ENCODE measurements at regions not wholly inside any gene's neighbourhood (a gene's known extent, or its start where the extent isn't known, plus 50 kb on each side); places are given as distances from the start of the nearest gene placed in this dataset.
A peak's percentile ranks its signal among the peaks of the same experiment; 100 is the strongest.

DNA sequence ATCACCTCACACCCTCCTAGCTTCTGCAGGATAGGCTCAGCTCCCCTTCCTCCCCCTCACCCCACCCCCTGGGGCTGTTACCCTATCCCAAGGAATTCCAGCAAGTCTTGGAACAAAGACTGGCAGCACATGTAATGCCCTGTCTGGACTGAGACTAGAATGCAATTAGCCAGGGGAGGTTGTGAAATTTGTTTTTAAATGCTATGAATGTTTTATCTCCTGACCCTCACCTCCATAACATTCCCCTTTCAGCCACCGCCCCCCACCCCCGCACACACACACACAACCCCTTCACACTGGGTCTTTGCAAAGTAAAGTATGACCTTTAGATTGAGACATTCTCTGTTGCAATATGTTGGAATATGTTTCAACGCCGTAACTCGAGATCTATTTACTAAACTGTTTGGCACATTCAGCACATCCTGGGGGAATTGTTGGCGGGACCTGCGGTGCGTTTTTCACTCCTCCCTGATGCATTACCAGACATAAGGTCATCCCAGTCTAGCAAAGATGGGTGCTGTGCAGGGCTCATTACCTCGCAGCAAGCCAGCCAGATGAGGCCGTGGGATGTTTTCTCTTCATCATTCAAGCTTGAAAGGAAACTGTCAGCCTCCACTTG is 290.7 kb upstream of the SLC14A2 start:
- H3K27ac ChIP-seq (ENCODE audit: poor library complexity, severe bottlenecking): peak overlapping the region; percentile 52
- no peaks in the 10 kb centered on the region for H3K27me3 ChIP-seq (ENCODE audit: insufficient read depth, poor library complexity, severe bottlenecking)
- no peaks in the 10 kb centered on the region for H3K9me3 ChIP-seq (ENCODE audit: severe bottlenecking)
- DNase-seq (ENCODE audit: low spot score): no peak
- peaks cover 22% of the 10 kb centered on the region for H3K4me1 ChIP-seq (ENCODE audit: insufficient read depth, poor library complexity, severe bottlenecking)
- no peak overlapping the region for H3K4me3 ChIP-seq (ENCODE audit: severe bottlenecking)
- H3K36me3 ChIP-seq (ENCODE audit: low read depth): no peaks in the 10 kb centered on the region
- ATAC-seq (ENCODE audit: low read depth): peak; percentile 91
- TF ChIP-seq CTCF (IDR thresholded peaks at IDR 0.05; ENCODE audit: poor library complexity, severe bottlenecking): no peak

DNA sequence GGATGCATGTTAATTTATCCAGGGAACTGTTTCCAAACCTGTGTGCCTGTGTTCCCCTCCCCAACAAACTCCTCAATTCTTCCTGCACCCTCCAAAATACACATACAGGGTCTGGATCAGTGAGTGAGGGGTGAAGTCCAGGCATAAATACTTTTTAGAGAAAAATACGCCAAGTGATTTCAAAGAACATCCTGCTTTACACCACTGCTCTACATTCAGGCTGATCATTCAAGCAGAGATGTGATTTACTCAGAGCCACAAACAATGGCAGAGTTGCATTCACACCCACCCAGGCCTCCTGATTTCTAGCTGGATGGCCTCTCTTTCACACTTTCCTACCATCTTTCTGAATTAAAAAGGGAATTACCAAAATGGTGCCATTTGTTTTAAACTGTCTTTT is 289.5 kb upstream of the SLC14A2 start:
- ATAC-seq (ENCODE audit: low read depth) (no peak), DNase-seq (ENCODE audit: low spot score) (no peak)
- H3K4me3 ChIP-seq (ENCODE audit: severe bottlenecking): no peak overlapping the region
- no peaks in the 10 kb centered on the region for H3K9me3 ChIP-seq (ENCODE audit: severe bottlenecking)
- H3K4me1 ChIP-seq (ENCODE audit: insufficient read depth, poor library complexity, severe bottlenecking): peaks cover 22% of the 10 kb centered on the region
- TF ChIP-seq CTCF (IDR thresholded peaks at IDR 0.05; ENCODE audit: poor library complexity, severe bottlenecking): no peak
- H3K27me3 ChIP-seq (ENCODE audit: insufficient read depth, poor library complexity, severe bottlenecking): no peaks in the 10 kb centered on the region
- no peak overlapping the region for H3K27ac ChIP-seq (ENCODE audit: poor library complexity, severe bottlenecking)
- no peaks in the 10 kb centered on the region for H3K36me3 ChIP-seq (ENCODE audit: low read depth)

- H3K4me3 ChIP-seq (ENCODE audit: severe bottlenecking): no peak overlapping the region
- TF ChIP-seq CTCF (IDR thresholded peaks at IDR 0.05; ENCODE audit: poor library complexity, severe bottlenecking): no peak
- no peak overlapping the region for H3K27ac ChIP-seq (ENCODE audit: poor library complexity, severe bottlenecking)
- H3K36me3 ChIP-seq (ENCODE audit: low read depth): no peaks in the 10 kb centered on the region
- no peak for DNase-seq (ENCODE audit: low spot score)
- H3K4me1 ChIP-seq (ENCODE audit: insufficient read depth, poor library complexity, severe bottlenecking): peaks cover 22% of the 10 kb centered on the region
- no peaks in the 10 kb centered on the region for H3K9me3 ChIP-seq (ENCODE audit: severe bottlenecking)
- ATAC-seq (ENCODE audit: low read depth): no peak
- H3K27me3 ChIP-seq (ENCODE audit: insufficient read depth, poor library complexity, severe bottlenecking): no peaks in the 10 kb centered on the region
Measured at GRCh38 chr18:45326505-45326904, 288.8 kb upstream of the SLC14A2 start.

GRCh38 chr18:45328296-45328695 is 287.0 kb upstream of the SLC14A2 start:
- Histone ChIP-seq H3K4me1 (ENCODE audit: insufficient read depth, poor library complexity, severe bottlenecking) (peaks cover 22% of the 10 kb centered on the region), H3K27ac (ENCODE audit: poor library complexity, severe bottlenecking) (no peak overlapping the region), H3K27me3 (ENCODE audit: insufficient read depth, poor library complexity, severe bottlenecking) (no peaks in the 10 kb centered on the region), H3K9me3 (ENCODE audit: severe bottlenecking) (no peaks in the 10 kb centered on the region), H3K36me3 (ENCODE audit: low read depth) (no peaks in the 10 kb centered on the region), H3K4me3 (ENCODE audit: severe bottlenecking) (no peak overlapping the region)
- no peak for TF ChIP-seq CTCF (IDR thresholded peaks at IDR 0.05; ENCODE audit: poor library complexity, severe bottlenecking)
- DNase-seq (ENCODE audit: low spot score) (no peak), ATAC-seq (ENCODE audit: low read depth) (no peak)

GRCh38 chr18:45328811-45329210 is 286.5 kb upstream of the SLC14A2 start:
- DNase-seq (ENCODE audit: low spot score): no peak
- Histone ChIP-seq H3K4me1 (ENCODE audit: insufficient read depth, poor library complexity, severe bottlenecking) (peaks cover 18% of the 10 kb centered on the region), H3K36me3 (ENCODE audit: low read depth) (no peaks in the 10 kb centered on the region), H3K27ac (ENCODE audit: poor library complexity, severe bottlenecking) (no peak overlapping the region), H3K9me3 (ENCODE audit: severe bottlenecking) (no peaks in the 10 kb centered on the region), H3K4me3 (ENCODE audit: severe bottlenecking) (no peak overlapping the region), H3K27me3 (ENCODE audit: insufficient read depth, poor library complexity, severe bottlenecking) (no peaks in the 10 kb centered on the region)
- no peak for TF ChIP-seq CTCF (IDR thresholded peaks at IDR 0.05; ENCODE audit: poor library complexity, severe bottlenecking)
- ATAC-seq (ENCODE audit: low read depth): no peak
